HEK293 (cell line): ENCODE measurements at regions not wholly inside any gene's neighbourhood (a gene's known extent, or its start where the extent isn't known, plus 50 kb on each side); places are given as distances from the start of the nearest gene placed in this dataset.

Source experiments
- CTCF ChIA-PET: fragments of 350-600 bp; formaldehyde crosslinking; extraction: SDS; loops from one replicate; lab custom pipeline; 2021; ENCODE audit warnings: antibody characterized with exemption; lab: Yijun Ruan, JAX
- POLR2A ChIA-PET: fragments of 300-600 bp; formaldehyde crosslinking; extraction: SDS; loops from one replicate; lab custom pipeline; 2020; ENCODE audit warnings: antibody characterized with exemption, inconsistent platforms; lab: Yijun Ruan, JAX
- H3K27ac ChIP-seq: fragments of 200-500 bp; sonication (Bioruptor generic); 2 replicates; pipeline ENCODE4 v1.5.1; 2014; ENCODE audit warnings: low read depth, low read length, control low read depth, inconsistent platforms; ENCODE audit errors: extremely low read depth
- H3K36me3 ChIP-seq, 2 experiments: fragments of 200-500 bp in 1 of 2; sonication (Bioruptor generic) in 1 of 2; 1 replicate in 1 of 2; 2 replicates in 1 of 2; pipeline ENCODE4 v1.5.1; 2014 to 2017; ENCODE audit warnings: inconsistent platforms in 2 of 2, low read length in 2 of 2; ENCODE audit not compliant: control insufficient read depth in 2 of 2, insufficient read depth in 1 of 2
- H3K4me1 ChIP-seq: fragments of 200-500 bp; sonication (Bioruptor generic); 2 replicates; pipeline ENCODE4 v1.5.1; 2014; ENCODE audit warnings: mild to moderate bottlenecking, low read length, inconsistent platforms; ENCODE audit not compliant: control insufficient read depth, insufficient read depth
- H3K4me3 ChIP-seq: 2 replicates; pipeline ENCODE4 v1.5.1; 2011; ENCODE audit warnings: low read depth, mild to moderate bottlenecking, control low read depth, low read length, moderate library complexity
- H3K9me3 ChIP-seq: fragments of 200-500 bp; sonication (Bioruptor generic); 2 replicates; pipeline ENCODE4 v1.5.1; 2014; ENCODE audit warnings: low read depth, low read length, inconsistent platforms; ENCODE audit not compliant: control insufficient read depth, insufficient read depth
- CTCF ChIP-seq: fragments of 450-650 bp; formaldehyde crosslinking; IDR thresholded peaks from 2 replicates; pipeline ENCODE4 v1.5.1; 2016; ENCODE audit warnings: missing biosample characterization, missing genetic modification characterization
- GLI2 ChIP-seq: fragments of 450-650 bp; formaldehyde crosslinking; IDR thresholded peaks from 2 replicates; pipeline ENCODE4; 2017; ENCODE audit warnings: missing biosample characterization, missing genetic modification characterization, low read depth, borderline replicate concordance
- KLF1 ChIP-seq: fragments of 450-650 bp; formaldehyde crosslinking; IDR thresholded peaks from 2 replicates; pipeline ENCODE4 v1.5.1; 2016; ENCODE audit warnings: missing biosample characterization, missing genetic modification characterization
- KLF16 ChIP-seq: fragments of 450-650 bp; formaldehyde crosslinking; IDR thresholded peaks from 2 replicates; pipeline ENCODE4 v1.5.1; 2017; ENCODE audit warnings: missing biosample characterization, missing genetic modification characterization
- PRDM4 ChIP-seq: fragments of 450-650 bp; formaldehyde crosslinking; IDR thresholded peaks from 2 replicates; pipeline ENCODE4 v1.5.1; 2017; ENCODE audit warnings: missing biosample characterization, missing genetic modification characterization
- SCRT2 ChIP-seq: fragments of 450-650 bp; formaldehyde crosslinking; IDR thresholded peaks from 2 replicates; pipeline ENCODE4 v1.5.1; 2016; ENCODE audit warnings: missing biosample characterization, missing genetic modification characterization
- TCF7L2 ChIP-seq: IDR thresholded peaks from 2 replicates; pipeline ENCODE4 v1.6.1; 2011; ENCODE audit warnings: low read depth, mild to moderate bottlenecking, inconsistent platforms, low read length, moderate library complexity, borderline replicate concordance
- ZBTB20 ChIP-seq: fragments of 450-650 bp; formaldehyde crosslinking; IDR thresholded peaks from 2 replicates; pipeline ENCODE4 v1.5.1; 2016; ENCODE audit warnings: missing biosample characterization, missing genetic modification characterization
- ZNF175 ChIP-seq: fragments of 450-650 bp; formaldehyde crosslinking; IDR thresholded peaks from 2 replicates; pipeline ENCODE4 v1.5.1; 2016; ENCODE audit warnings: missing biosample characterization, missing genetic modification characterization
- ZNF19 ChIP-seq: fragments of 450-650 bp; formaldehyde crosslinking; IDR thresholded peaks from 2 replicates; pipeline ENCODE4; 2016; ENCODE audit warnings: missing biosample characterization, missing genetic modification characterization, low read depth
- ZNF394 ChIP-seq: fragments of 450-650 bp; formaldehyde crosslinking; IDR thresholded peaks from 2 replicates; pipeline ENCODE4 v1.5.1; 2016; ENCODE audit warnings: missing biosample characterization, missing genetic modification characterization, mild to moderate bottlenecking, moderate library complexity, borderline replicate concordance
- ZNF426 ChIP-seq: fragments of 450-650 bp; formaldehyde crosslinking; IDR thresholded peaks from 2 replicates; pipeline ENCODE4 v1.5.1; 2017; ENCODE audit warnings: missing biosample characterization, missing genetic modification characterization, mild to moderate bottlenecking, inconsistent platforms, moderate library complexity
- ZNF48 ChIP-seq: fragments of 450-650 bp; formaldehyde crosslinking; IDR thresholded peaks from 2 replicates; pipeline ENCODE4 v1.5.1; 2016; ENCODE audit warnings: missing biosample characterization, missing genetic modification characterization
- ZNF548 ChIP-seq: fragments of 450-650 bp; formaldehyde crosslinking; IDR thresholded peaks from 2 replicates; pipeline ENCODE4 v1.5.1; 2016; ENCODE audit warnings: missing biosample characterization, missing genetic modification characterization
- ZNF626 ChIP-seq: fragments of 450-650 bp; sonication (Bioruptor Pico); formaldehyde crosslinking; IDR thresholded peaks from 2 replicates; pipeline ENCODE4 v1.5.1; 2018; ENCODE audit warnings: missing biosample characterization, missing genetic modification characterization, inconsistent platforms
- ZNF670 ChIP-seq: fragments of 450-650 bp; formaldehyde crosslinking; IDR thresholded peaks from 2 replicates; pipeline ENCODE4 v1.5.1; 2016; ENCODE audit warnings: missing biosample characterization, missing genetic modification characterization, low read depth
- ZNF704 ChIP-seq: fragments of 450-650 bp; formaldehyde crosslinking; IDR thresholded peaks from 2 replicates; pipeline ENCODE4 v1.5.1; 2016; ENCODE audit warnings: missing biosample characterization, missing genetic modification characterization
- ZNF776 ChIP-seq: fragments of 450-650 bp; formaldehyde crosslinking; IDR thresholded peaks from 2 replicates; pipeline ENCODE4 v1.5.0; 2017; ENCODE audit warnings: missing biosample characterization, missing genetic modification characterization, borderline replicate concordance
- ZSCAN30 ChIP-seq: fragments of 450-650 bp; IDR thresholded peaks from 2 replicates; pipeline ENCODE4 v1.5.1; 2018; ENCODE audit warnings: missing biosample characterization, mild to moderate bottlenecking, missing genetic modification characterization, moderate library complexity
- TF ChIP-seq, protein P1 (sequence below): IDR thresholded peaks from 2 replicates; pipeline ENCODE4 v1.6.1; 2011; ENCODE audit warnings: mild to moderate bottlenecking, low read depth, low read length, borderline replicate concordance
- TF ChIP-seq, protein P2 (sequence below): fragments of 450-650 bp; formaldehyde crosslinking; conservative IDR thresholded peaks from 2 replicates; pipeline ENCODE4 v1.5.1; 2016; ENCODE audit warnings: low read depth, missing biosample characterization, missing genetic modification characterization
- TF ChIP-seq, protein P3 (sequence below): fragments of 450-650 bp; formaldehyde crosslinking; IDR thresholded peaks from 2 replicates; pipeline ENCODE4; 2016; ENCODE audit warnings: missing biosample characterization, missing genetic modification characterization

GRCh38 chr2:167732326-167732725 lies 515.1 kb downstream of the STK39 start (continued):
- TF ChIP-seq PRDM4 (tag by site-specific recombination), result no peak

GRCh38 chr2:167729911-167730310 lies 517.5 kb downstream of the STK39 start:
- ChIA-PET POLR2A (no interaction called here), CTCF (no interaction called here)
- Histone ChIP-seq H3K36me3 (no peaks in the 10 kb centered on the region), H3K4me1 (no peaks in the 10 kb centered on the region), H3K9me3 (no peaks in the 10 kb centered on the region), H3K4me3 (no peak overlapping the region), H3K27ac (no peak overlapping the region)
- TF ChIP-seq ZSCAN30 (tag by site-specific recombination) (no peak), ZNF175 (tag by site-specific recombination) (no peak), ZNF19 (tag by site-specific recombination) (no peak), ZNF48 (tag by site-specific recombination) (no peak), TCF7L2 (no peak), KLF16 (tag by site-specific recombination) (no peak), ZNF670 (tag by site-specific recombination) (no peak)
- TF ChIP-seq, protein P1, sequence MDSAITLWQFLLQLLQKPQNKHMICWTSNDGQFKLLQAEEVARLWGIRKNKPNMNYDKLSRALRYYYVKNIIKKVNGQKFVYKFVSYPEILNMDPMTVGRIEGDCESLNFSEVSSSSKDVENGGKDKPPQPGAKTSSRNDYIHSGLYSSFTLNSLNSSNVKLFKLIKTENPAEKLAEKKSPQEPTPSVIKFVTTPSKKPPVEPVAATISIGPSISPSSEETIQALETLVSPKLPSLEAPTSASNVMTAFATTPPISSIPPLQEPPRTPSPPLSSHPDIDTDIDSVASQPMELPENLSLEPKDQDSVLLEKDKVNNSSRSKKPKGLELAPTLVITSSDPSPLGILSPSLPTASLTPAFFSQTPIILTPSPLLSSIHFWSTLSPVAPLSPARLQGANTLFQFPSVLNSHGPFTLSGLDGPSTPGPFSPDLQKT, result no peak
- TF ChIP-seq, protein P2, sequence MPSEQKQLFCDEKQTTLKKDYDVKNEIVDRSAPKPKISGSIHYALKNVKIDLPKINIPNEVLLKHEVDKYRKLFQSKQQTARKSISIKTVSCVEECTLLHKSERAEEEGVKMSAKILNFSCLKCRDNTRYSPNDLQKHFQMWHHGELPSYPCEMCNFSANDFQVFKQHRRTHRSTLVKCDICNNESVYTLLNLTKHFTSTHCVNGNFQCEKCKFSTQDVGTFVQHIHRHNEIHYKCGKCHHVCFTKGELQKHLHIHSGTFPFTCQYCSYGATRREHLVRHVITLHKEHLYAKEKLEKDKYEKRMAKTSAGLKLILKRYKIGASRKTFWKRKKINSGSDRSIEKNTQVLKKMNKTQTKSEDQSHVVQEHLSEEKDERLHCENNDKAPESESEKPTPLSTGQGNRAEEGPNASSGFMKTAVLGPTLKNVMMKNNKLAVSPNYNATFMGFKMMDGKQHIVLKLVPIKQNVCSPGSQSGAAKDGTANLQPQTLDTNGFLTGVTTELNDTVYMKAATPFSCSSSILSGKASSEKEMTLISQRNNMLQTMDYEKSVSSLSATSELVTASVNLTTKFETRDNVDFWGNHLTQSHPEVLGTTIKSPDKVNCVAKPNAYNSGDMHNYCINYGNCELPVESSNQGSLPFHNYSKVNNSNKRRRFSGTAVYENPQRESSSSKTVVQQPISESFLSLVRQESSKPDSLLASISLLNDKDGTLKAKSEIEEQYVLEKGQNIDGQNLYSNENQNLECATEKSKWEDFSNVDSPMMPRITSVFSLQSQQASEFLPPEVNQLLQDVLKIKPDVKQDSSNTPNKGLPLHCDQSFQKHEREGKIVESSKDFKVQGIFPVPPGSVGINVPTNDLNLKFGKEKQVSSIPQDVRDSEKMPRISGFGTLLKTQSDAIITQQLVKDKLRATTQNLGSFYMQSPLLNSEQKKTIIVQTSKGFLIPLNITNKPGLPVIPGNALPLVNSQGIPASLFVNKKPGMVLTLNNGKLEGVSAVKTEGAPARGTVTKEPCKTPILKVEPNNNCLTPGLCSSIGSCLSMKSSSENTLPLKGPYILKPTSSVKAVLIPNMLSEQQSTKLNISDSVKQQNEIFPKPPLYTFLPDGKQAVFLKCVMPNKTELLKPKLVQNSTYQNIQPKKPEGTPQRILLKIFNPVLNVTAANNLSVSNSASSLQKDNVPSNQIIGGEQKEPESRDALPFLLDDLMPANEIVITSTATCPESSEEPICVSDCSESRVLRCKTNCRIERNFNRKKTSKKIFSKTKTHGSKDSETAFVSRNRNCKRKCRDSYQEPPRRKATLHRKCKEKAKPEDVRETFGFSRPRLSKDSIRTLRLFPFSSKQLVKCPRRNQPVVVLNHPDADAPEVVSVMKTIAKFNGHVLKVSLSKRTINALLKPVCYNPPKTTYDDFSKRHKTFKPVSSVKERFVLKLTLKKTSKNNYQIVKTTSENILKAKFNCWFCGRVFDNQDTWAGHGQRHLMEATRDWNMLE, result no peak
- TF ChIP-seq, protein P3, sequence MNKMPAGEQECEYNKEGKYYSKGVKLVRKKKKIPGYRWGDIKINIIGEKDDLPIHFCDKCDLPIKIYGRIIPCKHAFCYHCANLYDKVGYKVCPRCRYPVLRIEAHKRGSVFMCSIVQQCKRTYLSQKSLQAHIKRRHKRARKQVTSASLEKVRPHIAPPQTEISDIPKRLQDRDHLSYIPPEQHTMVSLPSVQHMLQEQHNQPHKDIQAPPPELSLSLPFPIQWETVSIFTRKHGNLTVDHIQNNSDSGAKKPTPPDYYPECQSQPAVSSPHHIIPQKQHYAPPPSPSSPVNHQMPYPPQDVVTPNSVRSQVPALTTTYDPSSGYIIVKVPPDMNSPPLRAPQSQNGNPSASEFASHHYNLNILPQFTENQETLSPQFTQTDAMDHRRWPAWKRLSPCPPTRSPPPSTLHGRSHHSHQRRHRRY, result no peak

- no peaks in the 10 kb centered on the region for H3K36me3 ChIP-seq
- H3K27ac ChIP-seq, result no peak overlapping the region
- H3K4me1 ChIP-seq, result no peaks in the 10 kb centered on the region
- no peak overlapping the region for H3K4me3 ChIP-seq
- ChIA-PET POLR2A (no interaction called here), CTCF (no interaction called here)
- no peaks in the 10 kb centered on the region for H3K9me3 ChIP-seq
- TF ChIP-seq ZNF426 (tag by site-specific recombination) (no peak), GLI2 (no peak), ZNF626 (tag by site-specific recombination) (no peak), CTCF (tag by site-specific recombination) (no peak), ZNF548 (tag by site-specific recombination) (no peak), KLF1 (tag by site-specific recombination) (no peak), ZNF776 (tag by site-specific recombination) (no peak), SCRT2 (tag by site-specific recombination) (no peak), ZNF704 (no peak), ZNF394 (tag by site-specific recombination) (no peak), ZBTB20 (tag by site-specific recombination) (no peak)
Measured at GRCh38 chr2:167726788-167727187, 520.6 kb downstream of the STK39 start.
